Lung (tissue), 11 donors: ENCODE measurements at regions not wholly inside any gene's neighbourhood (a gene's known extent, or its start where the extent isn't known, plus 50 kb on each side); places are given as distances from the start of the nearest gene placed in this dataset.

Experiments
- ATAC-seq: fragments of 200-7000 bp; cut with Tn5 transposase; one replicate; pipeline ENCODE4 v1.9.1; 2020; ENCODE audit warnings: moderate number of reproducible peaks; ENCODE audit not compliant: insufficient read depth, low FRiP score
- DNase-seq, 3 donors: peaks; one replicate each; pipeline ENCODE4 v3.0.0-alpha.2; 2013 to 2017
- H3K27ac ChIP-seq, 2 donors: one replicate each; pipeline ENCODE4 v1.5.1; 2013; ENCODE audit warnings: mild to moderate bottlenecking in 2 of 2, moderate library complexity in 2 of 2, control low read depth in 1 of 2, inconsistent platforms in 1 of 2, low read depth in 1 of 2, low read length in 1 of 2
- H3K27me3 ChIP-seq, 3 donors: one replicate each; pipeline ENCODE4 v1.5.1; 2013; ENCODE audit warnings: low read length in 2 of 3; ENCODE audit not compliant: control insufficient read depth in 3 of 3, insufficient read depth in 3 of 3
- H3K36me3 ChIP-seq, 4 donors: one replicate each; pipeline ENCODE4 v1.5.1; 2013; ENCODE audit warnings: low read length in 4 of 4, mild to moderate bottlenecking in 1 of 4, moderate library complexity in 1 of 4; ENCODE audit not compliant: control insufficient read depth in 4 of 4, insufficient read depth in 4 of 4
- H3K4me1 ChIP-seq, 5 donors: one replicate each; pipeline ENCODE4 v1.5.1; 2013; ENCODE audit warnings: low read length in 5 of 5, mild to moderate bottlenecking in 2 of 5, moderate library complexity in 1 of 5; ENCODE audit not compliant: control insufficient read depth in 5 of 5, insufficient read depth in 5 of 5
- H3K4me3 ChIP-seq: one replicate; pipeline ENCODE4 v1.5.1; 2013; ENCODE audit warnings: mild to moderate bottlenecking, control low read depth, moderate library complexity
- H3K9ac ChIP-seq, 2 donors: one replicate each; pipeline ENCODE4 v1.5.1; 2013; ENCODE audit warnings: low read length in 2 of 2, control low read depth in 1 of 2; ENCODE audit not compliant: insufficient read depth in 1 of 2
- H3K9me3 ChIP-seq, 4 donors: one replicate each; pipeline ENCODE4 v1.5.1; 2013; ENCODE audit warnings: low read length in 3 of 4, mild to moderate bottlenecking in 1 of 4, moderate library complexity in 1 of 4; ENCODE audit not compliant: control insufficient read depth in 4 of 4, insufficient read depth in 3 of 4
- WGBS, 2 donors: extraction: QIAGEN DNeasy Blood & Tissue Kit; methylation state at CpG; one replicate each; pipeline ENCODE4 v1.1.7; 2013; 5-methylcytosine and 5-hydroxymethylcytosine counted together
- TF ChIP-seq, protein P1 (sequence below): IDR thresholded peaks from 2 replicates; pipeline ENCODE4 v1.5.1; 2012; ENCODE audit warnings: mild to moderate bottlenecking; ENCODE audit errors: control extremely low read depth, extremely low read depth
- donor health status: control.
- donor health status: control.
- donor health status: Bipolar disorder and iron deficiency.
- donor health status: healthy.
- donor health status: DM: yes; HTN: yes; CAD: no.

DNA sequence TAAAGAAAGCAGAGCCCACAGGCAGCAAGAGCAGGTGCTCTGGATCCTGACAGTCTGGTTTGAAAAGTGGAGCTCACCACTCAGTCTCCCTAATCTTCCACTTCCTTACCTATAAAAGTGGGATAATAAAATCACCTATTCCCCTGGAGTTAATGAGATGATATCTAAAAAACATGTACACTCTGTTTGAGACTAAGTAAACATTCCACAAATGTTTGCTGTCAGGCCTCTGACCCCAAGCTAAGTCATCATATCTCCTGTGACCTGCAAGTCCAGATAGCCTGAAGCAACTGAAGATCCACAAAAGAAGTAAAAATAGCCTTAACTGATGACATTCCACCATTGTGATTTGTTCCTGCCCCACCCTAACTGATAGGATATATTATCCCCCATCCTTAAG is 1324.5 kb downstream of the XPNPEP1 start:
- peaks cover 0 to 5% (median 0%) of the 10 kb centered on the region in 5 donors for H3K4me1 ChIP-seq
- H3K9me3 ChIP-seq = no peaks in the 10 kb centered on the region
- no peak overlapping the region for H3K27ac ChIP-seq
- H3K36me3 ChIP-seq = no peaks in the 10 kb centered on the region
- DNase-seq = no peak
- H3K27me3 ChIP-seq = peaks cover 0 to 4% (median 0%) of the 10 kb centered on the region in 3 donors
- ATAC-seq = no peak
- no peak overlapping the region for H3K9ac ChIP-seq
- TF ChIP-seq, protein P1, sequence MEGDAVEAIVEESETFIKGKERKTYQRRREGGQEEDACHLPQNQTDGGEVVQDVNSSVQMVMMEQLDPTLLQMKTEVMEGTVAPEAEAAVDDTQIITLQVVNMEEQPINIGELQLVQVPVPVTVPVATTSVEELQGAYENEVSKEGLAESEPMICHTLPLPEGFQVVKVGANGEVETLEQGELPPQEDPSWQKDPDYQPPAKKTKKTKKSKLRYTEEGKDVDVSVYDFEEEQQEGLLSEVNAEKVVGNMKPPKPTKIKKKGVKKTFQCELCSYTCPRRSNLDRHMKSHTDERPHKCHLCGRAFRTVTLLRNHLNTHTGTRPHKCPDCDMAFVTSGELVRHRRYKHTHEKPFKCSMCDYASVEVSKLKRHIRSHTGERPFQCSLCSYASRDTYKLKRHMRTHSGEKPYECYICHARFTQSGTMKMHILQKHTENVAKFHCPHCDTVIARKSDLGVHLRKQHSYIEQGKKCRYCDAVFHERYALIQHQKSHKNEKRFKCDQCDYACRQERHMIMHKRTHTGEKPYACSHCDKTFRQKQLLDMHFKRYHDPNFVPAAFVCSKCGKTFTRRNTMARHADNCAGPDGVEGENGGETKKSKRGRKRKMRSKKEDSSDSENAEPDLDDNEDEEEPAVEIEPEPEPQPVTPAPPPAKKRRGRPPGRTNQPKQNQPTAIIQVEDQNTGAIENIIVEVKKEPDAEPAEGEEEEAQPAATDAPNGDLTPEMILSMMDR = no peak
- H3K4me3 ChIP-seq = no peak overlapping the region

DNA sequence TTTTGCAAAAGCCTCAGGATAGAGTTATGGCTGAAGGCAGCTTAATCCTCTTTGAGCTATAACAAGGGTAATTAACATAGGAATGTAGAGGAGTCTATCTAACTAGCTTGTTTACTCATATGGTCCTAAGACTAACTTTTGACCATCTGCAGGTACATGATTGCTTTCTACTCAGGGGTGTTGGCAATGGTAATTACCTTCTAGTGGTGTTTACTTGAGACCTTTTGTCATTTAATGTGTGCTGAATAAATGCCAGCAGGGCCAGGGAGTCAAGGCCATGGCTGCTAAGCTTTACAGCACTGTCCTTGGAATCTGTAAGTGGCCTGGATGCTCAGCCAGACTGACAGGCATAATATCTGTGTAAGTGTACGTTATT is 1325.0 kb downstream of the XPNPEP1 start:
- Histone ChIP-seq H3K9ac (no peak overlapping the region), H3K27me3 (peaks cover 0 to 4% (median 0%) of the 10 kb centered on the region in 3 donors), H3K36me3 (no peaks in the 10 kb centered on the region), H3K27ac (no peak overlapping the region), H3K4me3 (no peak overlapping the region), H3K9me3 (no peaks in the 10 kb centered on the region), H3K4me1 (peaks cover 0 to 5% (median 0%) of the 10 kb centered on the region in 5 donors)
- TF ChIP-seq, protein P1 = no peak
- 60 to 64% methylated on average over 1 of the region's 1 CpG for WGBS, 2 donors
- ATAC-seq = no peak
- no peak for DNase-seq

DNA sequence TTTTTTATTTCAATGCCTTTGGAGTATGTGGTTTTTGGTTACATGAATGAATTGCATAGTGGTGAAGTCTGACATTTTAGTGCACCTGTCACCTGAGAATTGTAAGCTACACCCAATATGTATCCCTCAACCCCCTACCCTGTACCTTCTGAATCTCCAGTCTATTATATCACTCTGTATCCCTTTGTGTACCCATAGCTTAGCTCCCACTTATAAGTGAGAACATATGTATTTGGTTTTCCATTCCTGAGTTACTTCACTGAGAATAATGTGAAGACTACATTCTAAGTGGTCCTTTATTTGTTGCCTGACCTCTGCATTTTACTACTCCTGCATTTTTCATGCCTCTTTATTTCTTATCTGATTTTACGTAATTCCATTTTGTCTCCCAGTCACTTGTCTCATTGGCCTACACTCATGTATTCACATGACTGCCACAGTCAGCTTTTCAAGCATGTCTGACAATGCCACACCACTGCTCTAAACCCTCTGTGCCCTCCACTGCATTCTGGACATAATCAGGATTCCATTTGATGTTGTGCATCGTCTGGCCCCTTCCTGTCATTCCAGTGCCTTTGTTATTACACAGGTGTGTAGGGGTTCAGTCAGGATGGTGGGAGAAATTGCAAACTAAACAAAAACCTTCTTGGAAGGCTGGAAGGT is 1325.5 kb downstream of the XPNPEP1 start:
- 47 to 63% methylated on average over 2 of the region's 2 CpGs for WGBS, 2 donors
- Histone ChIP-seq H3K27ac (no peak overlapping the region), H3K27me3 (peaks cover 0 to 6% (median 0%) of the 10 kb centered on the region in 3 donors), H3K4me1 (peaks cover 0 to 5% (median 0%) of the 10 kb centered on the region in 5 donors), H3K9me3 (no peaks in the 10 kb centered on the region), H3K4me3 (no peak overlapping the region), H3K36me3 (no peaks in the 10 kb centered on the region), H3K9ac (no peak overlapping the region)
- no peak for DNase-seq
- TF ChIP-seq, protein P1 = no peak
- no peak for ATAC-seq

DNA sequence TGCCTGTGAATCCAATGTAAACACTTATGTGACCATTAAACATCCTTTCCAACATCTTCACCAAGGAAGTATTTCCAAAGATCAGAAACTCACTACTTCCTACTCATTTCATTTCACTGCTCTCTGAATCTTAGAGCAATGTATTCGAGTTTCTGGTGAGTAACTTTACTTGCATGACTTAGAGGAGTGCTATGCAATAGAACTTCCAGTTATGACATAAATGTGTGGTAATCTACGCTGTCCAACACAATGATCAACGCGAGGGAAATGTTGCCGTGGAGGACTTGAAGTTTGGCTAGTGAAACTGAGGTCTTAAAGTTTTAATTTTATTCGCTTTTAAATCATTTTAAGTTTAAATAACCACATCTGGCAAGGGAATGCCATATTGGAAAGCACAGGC is 1326.3 kb downstream of the XPNPEP1 start:
- ATAC-seq (no peak), DNase-seq (no peak)
- Histone ChIP-seq H3K36me3 (no peaks in the 10 kb centered on the region), H3K4me3 (no peak overlapping the region), H3K9me3 (no peaks in the 10 kb centered on the region), H3K27me3 (peaks cover 0 to 12% (median 0%) of the 10 kb centered on the region in 3 donors), H3K27ac (no peak overlapping the region), H3K4me1 (peaks cover 0 to 5% (median 0%) of the 10 kb centered on the region in 5 donors), H3K9ac (no peak overlapping the region)
- 80 to 84% methylated on average over 6 of the region's 6 CpGs for WGBS, 2 donors
- TF ChIP-seq, protein P1 = no peak
